D721Med (cell line): ENCODE measurements at regions not wholly inside any gene's neighbourhood (a gene's known extent, or its start where the extent isn't known, plus 50 kb on each side); places are given as distances from the start of the nearest gene placed in this dataset.
A peak's percentile ranks its signal among the peaks of the same experiment; 100 is the strongest.

ENCODE experiments used
- DNase-seq: peaks from one replicate; pipeline ENCODE4 v3.0.0; 2011; ENCODE audit warnings: low spot score; ENCODE audit not compliant: insufficient read length
- FAIRE-seq: peaks from 2 replicates; lab custom pipeline; 2011; peaks lifted over from hg19 to GRCh38; lab: Jason Lieb, UNC
- TF ChIP-seq, protein P1 (sequence below): IDR thresholded peaks from 2 replicates; pipeline ENCODE4 v1.5.1; 2012; ENCODE audit warnings: mild to moderate bottlenecking, control low read depth; ENCODE audit not compliant: insufficient read depth; ENCODE audit errors: missing control alignments

DNA sequence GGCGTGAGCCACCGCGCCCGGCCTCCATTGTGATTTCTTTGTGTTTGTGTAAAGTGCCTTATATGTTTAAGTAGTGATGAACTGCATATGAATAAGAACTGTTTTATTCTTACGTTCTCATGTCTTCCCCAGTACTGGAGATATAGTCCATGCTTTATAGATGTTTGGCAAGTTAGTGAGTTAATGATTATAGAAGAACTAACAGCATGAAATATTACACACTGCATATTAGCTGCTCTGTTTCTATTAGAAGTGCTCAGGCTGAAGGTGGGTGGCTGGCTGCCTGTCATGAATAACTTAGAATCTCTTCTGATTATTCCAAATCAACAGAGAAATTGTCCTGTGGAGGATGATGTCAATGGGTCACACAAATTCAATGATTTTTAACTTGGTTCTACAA, 709.4 kb downstream of the GALC start:
- no peak for FAIRE-seq
- DNase-seq = no peak
- TF ChIP-seq, protein P1, sequence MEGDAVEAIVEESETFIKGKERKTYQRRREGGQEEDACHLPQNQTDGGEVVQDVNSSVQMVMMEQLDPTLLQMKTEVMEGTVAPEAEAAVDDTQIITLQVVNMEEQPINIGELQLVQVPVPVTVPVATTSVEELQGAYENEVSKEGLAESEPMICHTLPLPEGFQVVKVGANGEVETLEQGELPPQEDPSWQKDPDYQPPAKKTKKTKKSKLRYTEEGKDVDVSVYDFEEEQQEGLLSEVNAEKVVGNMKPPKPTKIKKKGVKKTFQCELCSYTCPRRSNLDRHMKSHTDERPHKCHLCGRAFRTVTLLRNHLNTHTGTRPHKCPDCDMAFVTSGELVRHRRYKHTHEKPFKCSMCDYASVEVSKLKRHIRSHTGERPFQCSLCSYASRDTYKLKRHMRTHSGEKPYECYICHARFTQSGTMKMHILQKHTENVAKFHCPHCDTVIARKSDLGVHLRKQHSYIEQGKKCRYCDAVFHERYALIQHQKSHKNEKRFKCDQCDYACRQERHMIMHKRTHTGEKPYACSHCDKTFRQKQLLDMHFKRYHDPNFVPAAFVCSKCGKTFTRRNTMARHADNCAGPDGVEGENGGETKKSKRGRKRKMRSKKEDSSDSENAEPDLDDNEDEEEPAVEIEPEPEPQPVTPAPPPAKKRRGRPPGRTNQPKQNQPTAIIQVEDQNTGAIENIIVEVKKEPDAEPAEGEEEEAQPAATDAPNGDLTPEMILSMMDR = no peak

DNA sequence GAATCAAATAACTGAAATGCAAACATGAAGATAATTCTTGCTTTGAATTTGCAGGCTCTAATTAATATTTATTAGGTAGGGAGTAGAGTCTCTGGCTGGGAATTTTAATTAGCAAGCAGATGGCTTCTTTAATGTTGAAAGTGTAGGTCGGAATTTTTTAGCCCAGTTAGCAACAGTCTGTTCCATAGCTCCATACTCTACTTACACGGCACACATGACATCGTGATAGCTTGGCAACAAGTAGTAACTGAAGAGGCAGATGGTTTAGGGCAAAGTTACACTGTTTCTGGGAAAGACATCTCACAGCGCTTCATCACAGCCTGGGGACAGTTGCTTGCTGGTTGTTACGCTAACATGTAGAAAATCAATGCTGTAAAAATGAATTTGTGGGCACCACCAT, 710.7 kb downstream of the GALC start:
- TF ChIP-seq, protein P1 = no peak
- DNase-seq = no peak
- no peak for FAIRE-seq

DNA sequence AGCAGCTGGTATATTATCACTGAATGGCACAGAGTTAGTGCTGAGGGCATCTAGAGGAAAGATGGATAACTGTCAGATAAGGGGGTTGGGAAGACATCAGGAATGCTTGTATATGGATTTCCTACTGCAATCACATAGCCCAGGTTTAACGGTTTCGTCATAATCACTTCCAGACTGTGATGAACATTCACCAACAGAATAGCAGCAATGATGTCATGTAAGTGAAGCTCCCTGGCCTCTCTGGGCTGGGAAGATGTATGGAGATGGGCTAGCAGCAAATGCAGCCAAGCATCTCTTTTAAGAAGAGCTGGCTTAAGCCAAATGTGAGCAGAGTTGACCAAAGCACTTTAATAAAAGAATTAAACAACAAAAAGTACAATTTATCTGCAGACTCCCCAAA, 714.6 kb downstream of the GALC start:
- no peak for DNase-seq
- no peak for FAIRE-seq
- TF ChIP-seq, protein P1 = no peak

- TF ChIP-seq, protein P1 = no peak
- no peak for FAIRE-seq
- no peak for DNase-seq
Observed at GRCh38 chr14:87271331-87271730, 721.7 kb downstream of the GALC start.

GRCh38 chr14:87268997-87269396, 724.0 kb downstream of the GALC start:
- peak; percentile 16 for FAIRE-seq
- no peak for DNase-seq
- TF ChIP-seq, protein P1 = no peak

DNA sequence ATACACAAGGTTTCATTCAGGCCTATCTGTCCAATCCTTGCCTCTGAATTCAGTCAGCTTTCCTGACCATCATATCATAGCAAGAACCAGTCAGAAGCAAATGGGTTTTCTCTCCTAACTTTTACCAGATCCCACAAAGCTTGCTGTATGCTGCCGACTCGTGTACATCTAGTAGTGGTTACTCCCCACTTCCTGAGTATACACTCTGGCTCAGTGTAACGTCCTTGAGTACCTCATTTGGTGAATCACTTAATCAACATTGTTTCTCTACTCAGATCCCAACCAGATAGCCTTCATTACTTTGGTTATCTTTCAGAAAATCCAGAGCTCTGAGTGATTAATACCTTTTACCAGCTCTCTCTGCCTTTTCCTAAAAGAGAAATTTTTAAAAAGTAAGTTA, 728.2 kb downstream of the GALC start:
- DNase-seq (no peak), FAIRE-seq (no peak)
- TF ChIP-seq, protein P1 = no peak

GRCh38 chr14:87264272-87264785, 728.7 kb downstream of the GALC start:
- TF ChIP-seq, protein P1 = no peak
- DNase-seq (no peak), FAIRE-seq (no peak)
